Naive thymus-derived CD4-positive, alpha-beta T cell (primary cell): ENCODE measurements at regions not wholly inside any gene's neighbourhood (a gene's known extent, or its start where the extent isn't known, plus 50 kb on each side); places are given as distances from the start of the nearest gene placed in this dataset.

Source experiments
- ATAC-seq: fragments of 150-1000 bp; cut with Tn5 transposase; 2 replicates; pipeline ENCODE4 v1.10.0; 2021; ENCODE audit warnings: mild to moderate bottlenecking, moderate library complexity
- CTCF ChIA-PET: fragments of 350-600 bp; sonication (Branson Sonifier 250); formaldehyde crosslinking; loops from one replicate; lab custom pipeline; 2021; ENCODE audit warnings: antibody characterized with exemption; lab: Charles Lee
- POLR2A ChIA-PET: fragments of 350-600 bp; sonication (Branson Sonifier 250); formaldehyde crosslinking; loops from one replicate; lab custom pipeline; 2021; ENCODE audit warnings: antibody characterized with exemption, inconsistent platforms; lab: Charles Lee
- DNase-seq, 9 donors: peaks; one replicate each; pipeline versions ENCODE4 v3.0.0 to v3.0.0-alpha.2; 2020 to 2022; ENCODE audit warnings: mixed read lengths in 1 of 9
- H3K27ac ChIP-seq: one replicate; pipeline ENCODE4 v1.7.0; 2013; ENCODE audit warnings: mild to moderate bottlenecking, low read depth, low read length, moderate library complexity
- H3K27me3 ChIP-seq, 2 donors: one replicate each; pipeline ENCODE4 v1.7.0; 2013; ENCODE audit warnings: low read length in 2 of 2, mild to moderate bottlenecking in 2 of 2, moderate library complexity in 2 of 2; ENCODE audit not compliant: control insufficient read depth in 2 of 2, insufficient read depth in 2 of 2
- H3K36me3 ChIP-seq, 3 experiments: 1 replicate in 2 of 3; 2 replicates in 1 of 3; pipeline ENCODE4 v1.7.0; 2013; ENCODE audit warnings: low read length in 3 of 3, mild to moderate bottlenecking in 3 of 3, moderate library complexity in 1 of 3; ENCODE audit not compliant: insufficient read depth in 3 of 3, control insufficient read depth in 2 of 3
- H3K4me1 ChIP-seq, 2 donors: one replicate each; pipeline ENCODE4 v1.7.0; 2013; ENCODE audit warnings: low read length in 2 of 2, mild to moderate bottlenecking in 2 of 2, moderate library complexity in 1 of 2; ENCODE audit not compliant: control insufficient read depth in 2 of 2, insufficient read depth in 2 of 2
- H3K4me3 ChIP-seq: 2 replicates; pipeline ENCODE4 v1.7.0; 2013; ENCODE audit warnings: mild to moderate bottlenecking, low read length
- H3K9me3 ChIP-seq, 3 experiments: 1 replicate in 2 of 3; 2 replicates in 1 of 3; pipeline ENCODE4 v1.7.0; 2013; ENCODE audit warnings: low read length in 3 of 3; ENCODE audit not compliant: control insufficient read depth in 2 of 3
- H3K27ac Mint-ChIP-seq, 9 donors: one replicate each; pipeline ENCODE4 v1.8.0; 2020 to 2022; ENCODE audit warnings: mixed read lengths in 9 of 9, mild to moderate bottlenecking in 8 of 9, moderate library complexity in 5 of 9, inconsistent platforms in 2 of 9
- H3K27me3 Mint-ChIP-seq, 5 donors: one replicate each; pipeline ENCODE4 v1.8.0; 2021 to 2022; ENCODE audit warnings: mixed read lengths in 5 of 5, mild to moderate bottlenecking in 1 of 5
- H3K36me3 Mint-ChIP-seq, 5 donors: one replicate each; pipeline ENCODE4 v1.8.0; 2020 to 2022; ENCODE audit warnings: mixed read lengths in 5 of 5, mild to moderate bottlenecking in 3 of 5, inconsistent platforms in 1 of 5
- H3K4me1 Mint-ChIP-seq, 7 donors: one replicate each; pipeline ENCODE4 v1.8.0; 2020 to 2022; ENCODE audit warnings: mixed read lengths in 7 of 7, mild to moderate bottlenecking in 3 of 7, inconsistent platforms in 1 of 7
- H3K4me3 Mint-ChIP-seq, 10 donors: one replicate each; pipeline ENCODE4 v1.8.0; 2020 to 2022; ENCODE audit warnings: mild to moderate bottlenecking in 10 of 10, mixed read lengths in 10 of 10, moderate library complexity in 6 of 10, inconsistent platforms in 2 of 10
- H3K9me3 Mint-ChIP-seq, 11 donors: one replicate each; pipeline ENCODE4 v1.8.0; 2020 to 2022; ENCODE audit warnings: mixed read lengths in 11 of 11, mild to moderate bottlenecking in 4 of 11, inconsistent platforms in 1 of 11, moderate library complexity in 1 of 11
- intact Hi-C, 2 donors: fragments of 100-400 bp; cut with micrococcal nuclease; formaldehyde crosslinking; loops; one replicate each; pipeline ENCODE4 v1.15.1; 2023

- ChIA-PET POLR2A (no interaction called here), CTCF (no interaction called here)
- no peak overlapping the region for H3K4me3 ChIP-seq
- no peaks in the 10 kb centered on the region for H3K9me3 ChIP-seq
- Mint-ChIP-seq H3K9me3 (peaks cover 0 to 10% (median 0%) of the 10 kb centered on the region in 11 donors), H3K27ac (peak overlapping the region in 3 of 9 donors; percentile 6 to 67 (median 13)), H3K4me1 (peaks cover 18 to 53% (median 47%) of the 10 kb centered on the region in 7 donors), H3K4me3 (peak overlapping the region in 6 of 10 donors; percentile 4 to 55 (median 13)), H3K36me3 (peaks cover 0 to 3% (median 0%) of the 10 kb centered on the region in 5 donors), H3K27me3 (no peaks in the 10 kb centered on the region)
- no peaks in the 10 kb centered on the region for H3K27me3 ChIP-seq
- DNase-seq, result no peak
- H3K36me3 ChIP-seq, result no peaks in the 10 kb centered on the region
- peaks cover 4 to 18% of the 10 kb centered on the region in 2 donors for H3K4me1 ChIP-seq
- H3K27ac ChIP-seq, result no peak overlapping the region
- intact Hi-C loops, result loop anchor here in 1 of 2 donors (5.0 kb wide), 1 partner anchor 51 kb away; the partner anchor contains the start of gene SMLR1
- ATAC-seq, result no peak
Measured at GRCh38 chr6:130776287-130776925, 50.8 kb upstream of the SMLR1 start.
